ENCODE measurements at regions not wholly inside any gene's neighbourhood (a gene's known extent, or its start where the extent isn't known, plus 50 kb on each side); places are given as distances from the start of the nearest gene placed in this dataset.

GRCh38 chr3:194766845-194767244, 81.2 kb downstream of the FAM43A start:
- no peak for TF ChIP-seq CTCF (IDR thresholded peaks at IDR 0.05; ENCODE audit: insufficient read depth, low read length, poor library complexity, severe bottlenecking)
- peaks cover under 1% of the 10 kb centered on the region for H3K27me3 ChIP-seq (ENCODE audit: control insufficient read depth, insufficient read depth, low read length)
- DNase-seq (ENCODE audit: low read depth), result no peak

GRCh38 chr3:194767446-194768207, 81.9 kb downstream of the FAM43A start:
- no peak for TF ChIP-seq CTCF (IDR thresholded peaks at IDR 0.05; ENCODE audit: insufficient read depth, low read length, poor library complexity, severe bottlenecking)
- Histone ChIP-seq H3K4me3 (ENCODE audit: low read depth, low read length) (no peak overlapping the region), H3K27me3 (ENCODE audit: control insufficient read depth, insufficient read depth, low read length) (peaks cover 4% of the 10 kb centered on the region), H3K36me3 (ENCODE audit: control insufficient read depth, insufficient read depth, low read length) (no peaks in the 10 kb centered on the region)
- DNase-seq (ENCODE audit: low read depth), result no peak

More at GRCh38 chr3:194766845-194767244, 81.2 kb downstream of the FAM43A start:
- Histone ChIP-seq H3K36me3 (ENCODE audit: control insufficient read depth, insufficient read depth, low read length) (no peaks in the 10 kb centered on the region), H3K4me3 (ENCODE audit: low read depth, low read length) (no peak overlapping the region)

GRCh38 chr3:194768586-194768985, 82.9 kb downstream of the FAM43A start:
- Histone ChIP-seq H3K27me3 (ENCODE audit: control insufficient read depth, insufficient read depth, low read length) (peaks cover 4% of the 10 kb centered on the region), H3K4me3 (ENCODE audit: low read depth, low read length) (no peak overlapping the region), H3K36me3 (ENCODE audit: control insufficient read depth, insufficient read depth, low read length) (no peaks in the 10 kb centered on the region)
- DNase-seq (ENCODE audit: low read depth), result no peak
- TF ChIP-seq CTCF (IDR thresholded peaks at IDR 0.05; ENCODE audit: insufficient read depth, low read length, poor library complexity, severe bottlenecking), result no peak

- TF ChIP-seq CTCF (IDR thresholded peaks at IDR 0.05; ENCODE audit: insufficient read depth, low read length, poor library complexity, severe bottlenecking), result no peak
- peak; percentile 81 for DNase-seq (ENCODE audit: low read depth)
- H3K36me3 ChIP-seq (ENCODE audit: control insufficient read depth, insufficient read depth, low read length), result no peaks in the 10 kb centered on the region
Measured at GRCh38 chr3:194769020-194769643, 83.4 kb downstream of the FAM43A start.

GRCh38 chr3:194772241-194773000, 86.7 kb downstream of the FAM43A start:
- Histone ChIP-seq H3K27me3 (ENCODE audit: control insufficient read depth, insufficient read depth, low read length) (peaks cover 6% of the 10 kb centered on the region), H3K4me3 (ENCODE audit: low read depth, low read length) (no peak overlapping the region), H3K36me3 (ENCODE audit: control insufficient read depth, insufficient read depth, low read length) (no peaks in the 10 kb centered on the region)
- no peak for TF ChIP-seq CTCF (IDR thresholded peaks at IDR 0.05; ENCODE audit: insufficient read depth, low read length, poor library complexity, severe bottlenecking)
- no peak for DNase-seq (ENCODE audit: low read depth)

More at GRCh38 chr3:194769020-194769643, 83.4 kb downstream of the FAM43A start:
- peak overlapping the region; percentile 30 for H3K4me3 ChIP-seq (ENCODE audit: low read depth, low read length)
- H3K27me3 ChIP-seq (ENCODE audit: control insufficient read depth, insufficient read depth, low read length), result peaks cover 4% of the 10 kb centered on the region
